OCI-LY3 (cell line): ENCODE measurements at regions not wholly inside any gene's neighbourhood (a gene's known extent, or its start where the extent isn't known, plus 50 kb on each side); places are given as distances from the start of the nearest gene placed in this dataset.

ENCODE experiments used
- H2AFZ ChIP-seq: fragments of 200-600, 300-600 bp; shearing (Covaris generic); 2 replicates; pipeline ENCODE4 v1.6.0; 2014; ENCODE audit warnings: antibody characterized with exemption, low read depth, low read length
- H3K27ac ChIP-seq: fragments of 200-600, 300-600 bp; sonication (generic); 2 replicates; pipeline ENCODE4 v1.5.1; 2014; ENCODE audit warnings: mild to moderate bottlenecking, low read length, moderate library complexity, mixed read lengths
- H3K27me3 ChIP-seq: fragments of 200-600, 300-600 bp; sonication (generic); 2 replicates; pipeline ENCODE4 v1.6.1; 2014; ENCODE audit warnings: low read depth, low read length, mixed read lengths
- H3K36me3 ChIP-seq: fragments of 200-600, 300-600 bp; sonication (generic); replicated peaks from 2 replicates; pipeline ENCODE3; 2014; ENCODE audit warnings: low read depth, low read length, mixed read lengths
- H3K4me1 ChIP-seq: fragments of 300-600, 200-600 bp; sonication (generic); 2 replicates; pipeline ENCODE4 v1.6.1; 2014; ENCODE audit warnings: low read length, mixed read lengths
- H3K4me2 ChIP-seq: fragments of 200-600, 300-600 bp; sonication (generic); 2 replicates; pipeline ENCODE4 v1.6.1; 2014; ENCODE audit warnings: low read length, mixed read lengths
- H3K4me3 ChIP-seq: fragments of 300-600, 200-600 bp; sonication (generic); 2 replicates; pipeline ENCODE4 v1.5.1; 2014; ENCODE audit warnings: antibody characterized with exemption, mild to moderate bottlenecking, low read length, moderate library complexity
- H3K79me2 ChIP-seq: fragments of 300-600, 200-600 bp; shearing (Covaris generic); 2 replicates; pipeline ENCODE4 v1.6.1; 2014; ENCODE audit warnings: mild to moderate bottlenecking, low read length, mixed read lengths
- H3K9ac ChIP-seq: fragments of 300-600, 200-600 bp; shearing (Covaris generic); 2 replicates; pipeline ENCODE4 v1.6.0; 2014; ENCODE audit warnings: mild to moderate bottlenecking, low read length, moderate library complexity
- H3K9me3 ChIP-seq: fragments of 200-600, 300-600 bp; shearing (Covaris generic); 2 replicates; pipeline ENCODE4 v1.6.1; 2014; ENCODE audit warnings: low read length, mixed read lengths; ENCODE audit not compliant: insufficient read depth
- H4K20me1 ChIP-seq: fragments of 200-600, 300-600 bp; sonication (generic); 2 replicates; pipeline ENCODE4 v1.6.1; 2016; ENCODE audit warnings: low read length, mixed read lengths; ENCODE audit not compliant: insufficient read depth
- EZH2phosphoT487 ChIP-seq: fragments of 200-600 bp; shearing (Covaris generic); IDR thresholded peaks from 2 replicates; pipeline ENCODE4 v1.6.1; 2018; ENCODE audit warnings: antibody characterized with exemption, mixed run types, low read depth
- TF ChIP-seq, protein P1 (sequence below): fragments of 200-600, 300-600 bp; sonication (generic); IDR thresholded peaks from 2 replicates; pipeline ENCODE4 v1.5.1; 2014; ENCODE audit warnings: antibody characterized with exemption, low read length, low read depth

DNA sequence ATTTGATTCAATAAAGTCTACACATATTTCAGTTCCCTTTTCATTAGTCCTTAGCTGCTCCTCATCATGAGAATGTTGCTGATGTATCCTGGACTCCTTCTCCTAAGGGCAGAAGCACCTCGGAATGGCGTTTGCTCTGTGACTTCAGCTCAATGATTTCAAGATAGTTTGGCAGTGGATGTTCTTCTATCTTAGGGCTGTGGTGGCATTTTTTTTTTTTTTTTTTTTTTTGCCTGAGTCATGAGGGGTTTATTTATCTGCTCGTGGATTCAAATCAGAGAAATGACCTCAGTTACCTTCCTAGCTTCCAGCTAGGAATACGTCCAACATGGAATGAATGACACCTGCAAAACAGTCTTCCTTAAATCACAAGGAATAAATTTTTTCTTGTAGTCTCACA is 220.0 kb upstream of the ZBED5 start:
- TF ChIP-seq EZH2phosphoT487 = no peak
- TF ChIP-seq, protein P1, sequence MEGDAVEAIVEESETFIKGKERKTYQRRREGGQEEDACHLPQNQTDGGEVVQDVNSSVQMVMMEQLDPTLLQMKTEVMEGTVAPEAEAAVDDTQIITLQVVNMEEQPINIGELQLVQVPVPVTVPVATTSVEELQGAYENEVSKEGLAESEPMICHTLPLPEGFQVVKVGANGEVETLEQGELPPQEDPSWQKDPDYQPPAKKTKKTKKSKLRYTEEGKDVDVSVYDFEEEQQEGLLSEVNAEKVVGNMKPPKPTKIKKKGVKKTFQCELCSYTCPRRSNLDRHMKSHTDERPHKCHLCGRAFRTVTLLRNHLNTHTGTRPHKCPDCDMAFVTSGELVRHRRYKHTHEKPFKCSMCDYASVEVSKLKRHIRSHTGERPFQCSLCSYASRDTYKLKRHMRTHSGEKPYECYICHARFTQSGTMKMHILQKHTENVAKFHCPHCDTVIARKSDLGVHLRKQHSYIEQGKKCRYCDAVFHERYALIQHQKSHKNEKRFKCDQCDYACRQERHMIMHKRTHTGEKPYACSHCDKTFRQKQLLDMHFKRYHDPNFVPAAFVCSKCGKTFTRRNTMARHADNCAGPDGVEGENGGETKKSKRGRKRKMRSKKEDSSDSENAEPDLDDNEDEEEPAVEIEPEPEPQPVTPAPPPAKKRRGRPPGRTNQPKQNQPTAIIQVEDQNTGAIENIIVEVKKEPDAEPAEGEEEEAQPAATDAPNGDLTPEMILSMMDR = no peak
- Histone ChIP-seq H3K4me3 (no peak overlapping the region), H3K36me3 (no peaks in the 10 kb centered on the region), H3K9me3 (no peaks in the 10 kb centered on the region), H3K79me2 (no peaks in the 10 kb centered on the region), H3K9ac (no peak overlapping the region), H3K27ac (no peak overlapping the region), H3K4me2 (no peak overlapping the region), H3K27me3 (peaks cover 13% of the 10 kb centered on the region), H4K20me1 (no peaks in the 10 kb centered on the region), H2AFZ (no peak overlapping the region), H3K4me1 (peaks cover 4% of the 10 kb centered on the region; the same call in 1 of the 2 replicates)

DNA sequence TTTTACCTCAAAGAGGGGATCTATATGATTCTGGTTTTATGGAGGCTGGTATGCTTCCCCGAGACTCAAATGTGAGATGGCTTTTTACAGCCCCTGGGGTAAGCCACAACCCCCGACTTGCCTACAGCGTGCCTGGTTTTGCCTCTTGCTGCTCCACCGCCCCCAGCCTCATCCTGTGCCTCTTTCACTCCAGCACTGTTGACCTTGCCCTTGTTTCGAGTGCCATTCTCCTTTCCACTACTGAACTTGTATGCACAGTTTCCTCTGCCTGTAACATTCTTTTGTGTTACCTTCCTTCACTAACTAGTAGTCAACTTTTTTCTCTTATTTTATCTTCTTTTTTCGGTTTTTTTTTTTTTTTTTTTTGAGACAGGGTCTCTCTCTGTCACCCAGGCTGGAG is 219.0 kb upstream of the ZBED5 start:
- Histone ChIP-seq H3K4me2 (no peak overlapping the region), H4K20me1 (no peaks in the 10 kb centered on the region), H3K27ac (no peak overlapping the region), H3K4me3 (no peak overlapping the region), H3K9ac (no peak overlapping the region), H3K9me3 (no peaks in the 10 kb centered on the region), H3K36me3 (no peaks in the 10 kb centered on the region), H3K4me1 (peaks cover 4% of the 10 kb centered on the region; the same call in 1 of the 2 replicates), H2AFZ (no peak overlapping the region), H3K27me3 (peaks cover 11% of the 10 kb centered on the region), H3K79me2 (no peaks in the 10 kb centered on the region)
- no peak for TF ChIP-seq EZH2phosphoT487
- TF ChIP-seq, protein P1 = no peak

DNA sequence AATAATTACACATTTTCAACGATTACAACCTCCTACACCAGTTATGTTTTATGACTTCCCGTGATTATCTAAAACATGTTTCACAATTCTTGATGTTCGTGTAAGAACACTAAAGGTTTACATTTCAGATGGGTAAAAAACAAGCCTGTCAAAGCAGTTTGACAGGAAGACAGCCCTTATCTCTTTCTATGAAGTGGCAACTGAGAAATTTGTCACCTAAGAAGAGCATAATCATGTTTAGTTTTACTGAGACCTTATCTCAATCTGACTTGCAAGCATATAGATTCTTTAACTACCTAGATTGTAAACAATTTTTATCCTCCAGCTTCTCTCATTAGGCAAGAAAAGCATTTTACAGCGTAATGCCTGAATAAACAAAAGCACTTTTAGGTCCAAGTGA is 218.4 kb upstream of the ZBED5 start:
- Histone ChIP-seq H3K79me2 (no peaks in the 10 kb centered on the region), H3K36me3 (no peaks in the 10 kb centered on the region), H4K20me1 (no peaks in the 10 kb centered on the region), H3K9me3 (no peaks in the 10 kb centered on the region), H2AFZ (no peak overlapping the region), H3K9ac (no peak overlapping the region), H3K27me3 (peaks cover 11% of the 10 kb centered on the region), H3K4me3 (no peak overlapping the region), H3K27ac (no peak overlapping the region), H3K4me1 (peaks cover 4% of the 10 kb centered on the region; the same call in 1 of the 2 replicates), H3K4me2 (no peak overlapping the region)
- no peak for TF ChIP-seq EZH2phosphoT487
- TF ChIP-seq, protein P1 = no peak

DNA sequence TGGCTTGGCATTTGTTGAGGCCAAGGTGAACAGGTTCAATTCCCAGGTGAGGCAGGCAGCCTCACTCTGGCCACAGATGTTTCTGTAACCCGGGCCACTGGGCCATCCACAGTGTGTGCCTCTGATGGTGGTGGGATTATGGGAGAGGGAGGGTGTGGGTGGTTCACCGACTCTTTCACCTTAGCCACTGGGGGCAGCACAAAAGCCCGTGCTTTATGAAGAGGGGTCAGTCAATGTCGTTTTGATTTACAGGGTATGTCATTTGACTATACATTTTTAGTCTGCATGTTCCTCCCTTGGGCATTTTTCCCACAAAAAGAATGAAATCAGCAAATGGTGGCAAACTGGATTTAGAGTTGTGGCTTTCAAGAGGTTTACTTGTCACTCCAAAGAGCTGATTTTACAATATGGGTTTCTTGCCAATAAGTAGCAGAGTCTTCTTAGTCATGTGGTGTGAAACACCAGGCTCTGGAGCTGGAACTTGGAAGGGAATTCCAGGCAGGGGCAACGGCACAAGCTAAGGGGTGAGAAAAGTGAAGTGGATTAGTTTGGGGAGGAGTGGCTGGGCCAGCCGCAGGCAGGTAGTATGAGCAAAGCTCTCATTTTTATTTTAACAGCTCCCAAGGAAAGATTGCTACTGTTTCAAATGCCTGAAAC is 217.8 kb upstream of the ZBED5 start:
- peaks cover 11% of the 10 kb centered on the region for H3K27me3 ChIP-seq
- H2AFZ ChIP-seq = no peak overlapping the region
- H4K20me1 ChIP-seq = no peaks in the 10 kb centered on the region
- TF ChIP-seq, protein P1 = no peak
- no peak for TF ChIP-seq EZH2phosphoT487
- H3K79me2 ChIP-seq = no peaks in the 10 kb centered on the region
- no peak overlapping the region for H3K4me3 ChIP-seq
- H3K36me3 ChIP-seq = no peaks in the 10 kb centered on the region
- no peak overlapping the region for H3K9ac ChIP-seq
- H3K4me1 ChIP-seq = peaks cover 4% of the 10 kb centered on the region; the same call in 1 of the 2 replicates
- H3K4me2 ChIP-seq = no peak overlapping the region
- H3K27ac ChIP-seq = no peak overlapping the region
- no peaks in the 10 kb centered on the region for H3K9me3 ChIP-seq
